Panc1 (cell line): ENCODE measurements at regions not wholly inside any gene's neighbourhood (a gene's known extent, or its start where the extent isn't known, plus 50 kb on each side); places are given as distances from the start of the nearest gene placed in this dataset.

ENCODE experiments used
- ATAC-seq: fragments of 200-7000 bp; cut with Tn5 transposase; 2 replicates; pipeline ENCODE4 v1.9.1; 2020; ENCODE audit warnings: mild to moderate bottlenecking, moderate library complexity
- BruUV-seq: library from RNA; stranded (reverse); fragments of 400-500 nt; replicated peaks from 2 replicates; lab custom pipeline; 2021; lab: Mats Ljungman, UMichigan
- CTCF ChIA-PET: fragments of 300-600 bp; sonication (Branson Sonifier 250); formaldehyde crosslinking; loops from one replicate; lab custom pipeline; 2022; ENCODE audit warnings: antibody characterized with exemption; lab: Charles Lee
- POLR2A ChIA-PET: fragments of 300-600 bp; sonication (Branson Sonifier 250); formaldehyde crosslinking; loops from one replicate; lab custom pipeline; 2022; ENCODE audit warnings: antibody characterized with exemption; lab: Charles Lee
- DNase-seq: peaks from one replicate; pipeline ENCODE4 v3.0.0-alpha.2; 2010; ENCODE audit warnings: low read depth, low spot score
- H3K27ac ChIP-seq: 2 replicates; pipeline ENCODE4 v1.5.1; 2011; ENCODE audit warnings: mild to moderate bottlenecking, low read length, inconsistent platforms
- H3K27me3 ChIP-seq: fragments of 200-500 bp; sonication (Bioruptor generic); 2 replicates; pipeline ENCODE4 v1.6.0; 2014; ENCODE audit warnings: low read length, inconsistent platforms; ENCODE audit not compliant: control insufficient read depth, insufficient read depth
- H3K36me3 ChIP-seq: fragments of 200-500 bp; sonication (Bioruptor generic); 2 replicates; pipeline ENCODE4 v1.5.1; 2014; ENCODE audit warnings: inconsistent platforms, mild to moderate bottlenecking, low read length, moderate library complexity; ENCODE audit not compliant: control insufficient read depth, insufficient read depth
- H3K4me1 ChIP-seq: 2 replicates; pipeline ENCODE4 v1.5.1; 2011; ENCODE audit warnings: inconsistent platforms, mild to moderate bottlenecking, low read length, moderate library complexity; ENCODE audit not compliant: control insufficient read depth, insufficient read depth
- H3K4me3 ChIP-seq, 2 experiments: 2 replicates each; pipeline ENCODE4 v1.5.1; 2011 to 2012; ENCODE audit warnings: low read depth in 2 of 2, low read length in 2 of 2, mild to moderate bottlenecking in 2 of 2, inconsistent platforms in 1 of 2, moderate library complexity in 1 of 2
- H3K9me3 ChIP-seq: fragments of 200-500 bp; sonication (Bioruptor generic); 2 replicates; pipeline ENCODE4 v1.5.1; 2014; ENCODE audit warnings: low read depth, mild to moderate bottlenecking, inconsistent platforms, low read length, moderate library complexity; ENCODE audit not compliant: control insufficient read depth, insufficient read depth
- CTCF ChIP-seq: fragments of 450-650 bp; IDR thresholded peaks from 2 replicates; pipeline ENCODE4 v1.5.1; 2017; ENCODE audit warnings: mild to moderate bottlenecking
- POLR2AphosphoS5 ChIP-seq: IDR thresholded peaks from 2 replicates; pipeline ENCODE4 v1.6.1; 2012; ENCODE audit warnings: mild to moderate bottlenecking, low read depth, low read length, moderate library complexity
- REST ChIP-seq, 2 experiments: IDR thresholded peaks; 2 replicates each; pipeline ENCODE4 v1.6.1; 2011 to 2012; ENCODE audit warnings: low read depth in 2 of 2, control low read depth in 1 of 2, low read length in 1 of 2, mild to moderate bottlenecking in 1 of 2, moderate library complexity in 1 of 2; ENCODE audit not compliant: insufficient read depth in 1 of 2
- SIN3A ChIP-seq: IDR thresholded peaks from 2 replicates; pipeline ENCODE4 v1.6.1; 2012; ENCODE audit warnings: low read depth, mild to moderate bottlenecking, low read length, moderate library complexity, borderline replicate concordance; ENCODE audit not compliant: insufficient read depth
- TCF7L2 ChIP-seq: IDR thresholded peaks from 2 replicates; pipeline ENCODE4 v1.6.1; 2011; ENCODE audit warnings: mild to moderate bottlenecking, low read depth, low read length, inconsistent platforms
- in situ Hi-C: cut with HindIII; loops from 2 replicates; pipeline ENCODE4 v1.10.0; 2016; ENCODE audit warnings: low sequenced_read_pairs, low pct_unique_long_range_greater_than_20kb
- intact Hi-C: fragments of 100-400 bp; cut with micrococcal nuclease; formaldehyde crosslinking; loops from one replicate; pipeline ENCODE4 v1.10.0; 2022; ENCODE audit not compliant: unreplicated experiment

GRCh38 chr15:70443486-70444273 lies 319.7 kb downstream of the UACA start:
- DNase-seq (no peak), ATAC-seq (no peak)
- H3K4me1 ChIP-seq, result no peaks in the 10 kb centered on the region
- intact Hi-C loops, result no loop called here
- H3K36me3 ChIP-seq, result no peaks in the 10 kb centered on the region
- no peaks in the 10 kb centered on the region for H3K9me3 ChIP-seq
- POLR2A ChIA-PET, result no interaction called here
- in situ Hi-C loops, result no loop called here
- BruUV-seq, result no TSS peak
- no peak overlapping the region for H3K4me3 ChIP-seq
- H3K27me3 ChIP-seq, result no peaks in the 10 kb centered on the region
- CTCF ChIA-PET, result no interaction called here
- TF ChIP-seq SIN3A (no peak), TCF7L2 (no peak), POLR2AphosphoS5 (no peak), REST (IDR thresholded peaks at IDR 0.05; ENCODE audit: insufficient read depth in 1 of 2, low read depth in 2 of 2, low read length in 1 of 2) (no peak), CTCF (no peak)
- H3K27ac ChIP-seq, result no peak overlapping the region

- in situ Hi-C loops (no loop called here), intact Hi-C loops (no loop called here)
- H3K9me3 ChIP-seq, result no peaks in the 10 kb centered on the region
- H3K4me1 ChIP-seq, result no peaks in the 10 kb centered on the region
- no peaks in the 10 kb centered on the region for H3K36me3 ChIP-seq
- ATAC-seq (no peak), DNase-seq (no peak)
- CTCF ChIA-PET, result no interaction called here
- no peak overlapping the region for H3K4me3 ChIP-seq
- H3K27ac ChIP-seq, result no peak overlapping the region; the same call in 1 of the 2 replicates
- no TSS peak for BruUV-seq
- TF ChIP-seq CTCF (no peak), SIN3A (no peak), POLR2AphosphoS5 (no peak), TCF7L2 (no peak), REST (IDR thresholded peaks at IDR 0.05; ENCODE audit: insufficient read depth in 1 of 2, low read depth in 2 of 2, low read length in 1 of 2) (no peak)
- H3K27me3 ChIP-seq, result no peaks in the 10 kb centered on the region
- POLR2A ChIA-PET, result no interaction called here
Observed at GRCh38 chr15:70442616-70443321, 320.6 kb downstream of the UACA start.
